NCI-H187 treated with DMSO at 0.1 percent for 48 hours (cell line): ENCODE measurements at regions not wholly inside any gene's neighbourhood (a gene's known extent, or its start where the extent isn't known, plus 50 kb on each side); places are given as distances from the start of the nearest gene placed in this dataset.

Source experiments
- DNase-seq: peaks from one replicate; lab custom pipeline; 2025; lab: John Stamatoyannopoulos, UW

DNA sequence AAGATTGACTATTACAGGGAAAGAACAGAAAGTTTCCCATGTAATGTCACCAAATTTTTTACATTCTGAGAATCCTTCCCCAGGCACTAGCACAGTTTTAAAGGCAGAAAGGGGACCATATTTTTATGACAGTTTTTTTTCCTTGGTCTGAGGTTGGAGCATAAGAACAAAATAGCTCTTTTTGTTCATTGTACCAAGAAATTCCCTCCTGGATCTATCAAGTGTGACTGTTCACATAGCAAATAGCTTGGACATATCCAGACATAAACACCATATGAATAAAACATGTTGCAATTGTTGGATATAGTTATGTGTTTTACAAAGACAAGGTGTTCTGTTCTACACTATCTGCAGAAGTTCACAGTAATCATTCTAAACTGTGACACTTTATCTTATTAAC lies 182.4 kb upstream of the ADGRL2 start:
- DNase-seq, result no peak

GRCh38 chr1:81617308-81617967 lies 183.3 kb upstream of the ADGRL2 start:
- DNase-seq, result no peak

GRCh38 chr1:81613803-81614202 lies 186.9 kb upstream of the ADGRL2 start:
- no peak for DNase-seq

- no peak for DNase-seq
These were observed 192.8 kb upstream of the ADGRL2 start for GRCh38 chr1:81607924-81608323.

- DNase-seq, result no peak
These were observed 193.6 kb upstream of the ADGRL2 start for GRCh38 chr1:81607086-81607485.

GRCh38 chr1:81606656-81607055 lies 194.1 kb upstream of the ADGRL2 start:
- DNase-seq, result no peak

DNA sequence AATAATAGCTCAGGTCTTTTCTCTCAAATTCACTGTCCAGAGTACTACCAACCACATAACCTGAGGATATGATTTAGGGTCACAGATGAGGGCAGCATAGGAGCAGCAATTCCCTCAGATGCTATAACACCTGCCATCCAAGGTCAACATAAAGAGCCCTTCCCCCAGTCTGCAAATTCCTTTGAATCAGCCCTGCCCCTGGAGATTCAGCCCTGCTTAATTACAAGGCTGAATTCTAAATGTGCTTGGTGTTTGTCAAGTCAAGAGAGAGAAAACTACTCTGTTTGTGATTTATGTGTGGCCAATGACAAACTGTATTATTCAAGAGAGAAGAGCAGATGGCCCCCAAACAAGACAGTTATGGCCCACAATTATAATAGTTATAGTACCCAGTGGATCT lies 195.7 kb upstream of the ADGRL2 start:
- no peak for DNase-seq

DNA sequence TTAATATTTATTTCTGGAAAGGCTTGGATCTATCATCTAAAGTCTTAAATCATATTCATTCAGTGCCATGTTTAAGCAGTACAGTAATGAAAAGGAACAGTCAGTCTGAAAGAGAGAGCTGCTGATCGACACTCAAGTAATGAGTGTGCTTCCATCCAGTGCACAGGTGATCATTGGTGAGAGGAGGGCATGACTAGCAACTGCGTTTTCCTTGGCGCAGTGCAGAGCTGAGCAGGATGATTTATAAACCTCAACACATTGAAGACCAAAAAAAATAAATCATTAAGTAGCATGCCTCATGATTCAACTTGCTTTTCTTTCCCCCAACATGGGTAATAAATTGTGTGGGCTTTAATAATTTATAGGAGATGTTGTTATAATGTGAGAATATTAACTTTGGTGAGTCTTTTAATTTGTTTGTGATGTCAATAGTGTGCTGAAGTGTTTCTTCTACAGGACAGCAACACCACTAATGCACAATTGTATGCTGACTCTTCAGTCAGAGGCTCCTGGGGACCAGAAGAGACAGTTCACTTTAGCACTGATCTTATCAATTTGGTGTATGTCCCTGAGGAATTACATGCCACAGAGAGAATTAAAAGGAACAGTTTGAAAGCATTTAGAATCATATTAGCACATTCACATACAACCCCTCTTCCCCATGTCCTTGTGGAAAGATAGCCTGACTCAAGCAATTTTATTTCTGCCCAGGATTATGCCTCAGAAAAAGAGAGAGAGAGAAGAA lies 199.7 kb upstream of the ADGRL2 start:
- no peak for DNase-seq

GRCh38 chr1:81600363-81600762 lies 200.4 kb upstream of the ADGRL2 start:
- DNase-seq, result no peak

- DNase-seq, result no peak
These were observed 202.1 kb upstream of the ADGRL2 start for GRCh38 chr1:81598623-81599022.

DNA sequence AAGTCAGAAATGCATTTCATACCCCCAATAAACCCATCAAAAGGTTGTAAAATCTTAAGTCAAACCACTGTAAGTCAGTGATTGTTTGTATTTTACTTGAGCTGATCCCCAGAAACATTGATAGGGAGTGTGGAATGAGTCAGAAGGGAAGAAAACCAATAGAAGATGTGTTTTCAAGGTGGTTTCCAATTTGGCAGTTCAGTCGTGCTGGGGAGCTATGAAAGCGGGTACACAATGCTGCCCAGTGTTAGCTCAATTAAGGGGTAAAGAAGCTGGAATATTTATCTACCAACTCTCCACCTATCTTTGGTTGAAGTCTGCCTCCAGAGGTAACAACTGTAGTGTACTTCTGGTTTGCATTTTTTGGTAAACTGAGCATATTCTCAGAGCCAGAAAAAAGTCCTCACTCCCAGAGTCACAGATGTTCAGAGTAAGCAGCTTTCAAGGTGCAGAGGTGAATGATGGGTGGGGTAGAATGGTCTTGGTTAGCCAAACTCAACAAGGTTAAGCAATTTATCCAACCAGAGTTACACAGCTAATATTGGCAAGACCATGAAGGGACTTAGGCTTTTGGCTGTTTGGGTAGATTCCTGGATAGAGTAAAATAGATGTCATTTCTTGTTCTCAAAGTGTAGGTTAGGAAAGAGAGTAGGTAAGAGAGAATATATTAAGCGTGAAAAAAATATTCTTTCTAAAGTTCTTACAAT lies 202.9 kb upstream of the ADGRL2 start:
- DNase-seq, result no peak

DNA sequence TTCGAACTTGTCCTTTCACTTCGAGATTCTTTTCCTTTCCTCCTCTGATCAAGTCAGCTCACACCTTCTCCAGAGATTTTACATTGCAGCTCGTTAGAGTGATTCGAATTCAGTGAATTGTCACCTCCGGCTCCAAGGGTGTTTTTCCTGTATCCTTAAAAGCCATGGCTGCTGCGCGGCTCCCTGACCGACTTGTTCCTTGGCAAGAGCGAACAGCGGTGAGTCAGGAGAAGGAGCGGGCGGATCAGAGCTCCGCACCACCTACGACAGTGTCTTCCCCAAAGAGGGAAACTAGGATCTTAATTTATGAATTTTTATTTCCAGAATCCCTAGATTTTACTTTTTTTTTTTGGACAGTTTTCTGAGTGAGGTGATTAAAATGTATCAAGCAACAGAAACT lies 204.4 kb upstream of the ADGRL2 start:
- no peak for DNase-seq

- DNase-seq, result no peak
These were observed 206.5 kb upstream of the ADGRL2 start for GRCh38 chr1:81594206-81594605.

DNA sequence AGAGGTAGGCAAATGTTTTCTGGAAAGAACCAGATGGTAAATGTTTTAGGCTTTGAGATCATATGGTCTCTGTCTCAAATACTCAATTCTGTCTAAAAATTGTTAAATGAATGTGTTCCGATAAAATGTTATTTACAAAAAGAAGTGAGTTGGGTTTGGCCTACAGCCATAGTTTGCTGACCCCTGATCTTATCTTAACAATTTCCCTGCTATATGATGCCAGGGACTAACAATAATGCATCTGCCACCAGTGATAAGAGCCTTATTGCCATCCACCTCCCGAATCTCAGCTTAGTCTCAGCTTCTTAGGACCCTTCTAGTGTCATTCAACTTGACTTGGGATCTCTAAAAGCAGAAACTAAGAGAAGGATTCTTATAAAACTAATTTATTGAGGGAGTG lies 208.5 kb upstream of the ADGRL2 start:
- no peak for DNase-seq

DNA sequence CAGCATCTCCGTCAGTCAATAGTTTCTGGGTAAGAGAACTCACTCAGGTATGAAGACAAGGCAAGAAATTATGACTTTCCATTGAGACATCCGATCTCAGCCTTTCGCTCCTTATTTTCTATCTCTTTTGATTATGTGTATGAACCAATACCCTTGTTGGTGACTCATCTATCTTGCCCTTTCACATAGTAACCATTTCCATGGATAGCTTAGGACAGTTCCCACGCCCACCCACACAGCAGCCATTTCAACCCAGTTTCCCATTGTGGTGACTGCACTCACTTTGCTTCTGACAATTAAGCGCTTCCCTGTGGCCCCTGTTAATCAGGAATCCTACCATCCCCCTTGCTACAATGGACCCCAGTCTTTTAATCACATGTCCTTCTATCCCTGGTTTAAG lies 210.6 kb upstream of the ADGRL2 start:
- DNase-seq, result no peak

- no peak for DNase-seq
These were observed 212.6 kb upstream of the ADGRL2 start for GRCh38 chr1:81588149-81588548.

GRCh38 chr1:81587426-81587825 lies 213.3 kb upstream of the ADGRL2 start:
- no peak for DNase-seq

DNA sequence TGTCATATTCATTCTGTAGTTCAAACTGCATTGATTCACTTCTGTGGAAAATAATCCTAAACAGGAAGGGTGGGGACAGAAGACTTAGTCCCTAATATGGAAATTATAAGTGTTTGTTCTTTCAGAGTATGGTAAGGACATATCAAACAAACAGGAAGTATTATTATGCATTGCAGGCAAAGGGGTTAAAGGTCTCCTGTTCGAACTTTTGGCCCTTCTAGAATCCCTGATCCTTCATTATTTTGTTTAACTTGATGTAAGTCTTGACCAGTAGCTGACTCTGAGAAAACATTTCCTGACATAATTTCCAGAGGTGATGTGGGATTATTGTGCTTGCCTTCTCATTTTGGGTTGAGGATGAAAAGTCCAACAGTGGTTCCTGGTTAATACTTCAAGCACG lies 215.4 kb upstream of the ADGRL2 start:
- DNase-seq, result no peak

- no peak for DNase-seq
These were observed 216.3 kb upstream of the ADGRL2 start for GRCh38 chr1:81584398-81584797.

GRCh38 chr1:81583878-81584277 lies 216.9 kb upstream of the ADGRL2 start:
- no peak for DNase-seq

DNA sequence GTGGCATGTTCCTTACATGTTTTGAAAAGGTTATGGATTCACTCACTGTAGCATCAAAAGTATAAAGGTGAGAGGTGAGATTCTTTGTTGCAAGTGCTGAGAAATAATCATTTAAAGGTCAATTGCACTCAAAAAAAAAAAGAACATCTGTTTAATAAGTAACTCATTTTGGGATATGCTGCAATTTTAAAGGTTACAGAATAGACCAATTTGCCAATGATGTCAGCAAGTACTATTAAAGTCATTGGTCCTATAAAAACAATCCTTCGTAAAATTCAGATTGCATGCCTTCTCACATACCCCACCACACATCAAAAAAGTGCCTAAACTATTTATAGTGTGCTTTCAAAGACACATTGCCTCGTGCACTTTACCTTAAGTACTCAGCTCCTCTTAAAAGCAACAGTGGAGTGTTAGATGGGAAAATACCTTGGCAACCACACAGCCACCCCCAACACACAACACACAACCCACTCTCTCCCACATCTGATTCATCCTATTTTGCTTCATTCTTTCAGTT lies 218.2 kb upstream of the ADGRL2 start:
- DNase-seq, result no peak

DNA sequence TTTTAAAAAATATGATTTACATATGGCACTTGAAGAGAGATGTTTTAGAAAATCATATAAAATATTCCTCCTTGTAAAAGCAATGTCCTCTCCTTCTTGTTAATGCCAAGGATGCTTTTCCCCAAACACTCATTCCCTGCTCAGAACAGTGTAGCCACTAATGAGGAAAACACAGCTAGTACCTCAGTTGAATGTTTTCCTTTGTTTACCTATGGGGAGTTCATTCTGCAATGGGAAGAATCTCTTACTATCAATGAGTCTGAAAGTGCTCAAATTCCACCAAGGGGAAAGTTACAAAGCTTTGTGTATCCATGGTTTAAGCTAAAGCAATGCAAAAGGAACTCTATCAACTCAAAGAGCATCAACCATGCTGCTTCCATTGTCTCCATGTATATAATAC lies 221.9 kb upstream of the ADGRL2 start:
- DNase-seq, result no peak
